K562 (cell line): ENCODE measurements at regions not wholly inside any gene's neighbourhood (a gene's known extent, or its start where the extent isn't known, plus 50 kb on each side); places are given as distances from the start of the nearest gene placed in this dataset.

Source experiments
- BCOR ChIP-seq: fragments of 450-650 bp; IDR thresholded peaks from 2 replicates; pipeline ENCODE4 v1.6.1; 2016
- CTCF ChIP-seq, 3 experiments: IDR thresholded peaks in 2 of 3; conservative IDR thresholded peaks in 1 of 3; 2 replicates each; pipeline ENCODE4 v1.5.1; 2011 to 2012; ENCODE audit warnings: low read length in 3 of 3, mild to moderate bottlenecking in 3 of 3, control low read depth in 2 of 3, improper control_type of control experiment in 1 of 3, inconsistent platforms in 1 of 3, low read depth in 1 of 3, mixed read lengths in 1 of 3, moderate library complexity in 1 of 3; ENCODE audit not compliant: insufficient read depth in 2 of 3
- IRF1 ChIP-seq: sonication (generic); formaldehyde crosslinking; IDR thresholded peaks from 2 replicates; pipeline ENCODE4 v1.8.0; 2022; ENCODE audit warnings: missing genetic modification reagents, mild to moderate bottlenecking, borderline replicate concordance
- IRF2 ChIP-seq: sonication (generic); formaldehyde crosslinking; IDR thresholded peaks from 2 replicates; pipeline ENCODE4 v1.8.1; 2022; ENCODE audit warnings: mild to moderate bottlenecking, missing genetic modification reagents
- KDM1A ChIP-seq, 2 experiments: fragments of 450-650 bp; IDR thresholded peaks; 2 replicates each; pipeline ENCODE4 v1.6.1; 2016; ENCODE audit warnings: mild to moderate bottlenecking in 2 of 2
- RAD21 ChIP-seq, 2 experiments: fragments of 250-450 bp in 1 of 2; fragments of 450-650 bp in 1 of 2; sonication (Bioruptor Pico) in 1 of 2; formaldehyde crosslinking in 1 of 2; IDR thresholded peaks in 1 of 2; conservative IDR thresholded peaks in 1 of 2; 2 replicates each; pipeline versions ENCODE4 v1.4.0 to v1.8.0; 2020 to 2022; ENCODE audit warnings: mild to moderate bottlenecking in 2 of 2, moderate library complexity in 1 of 2
- SAP30 ChIP-seq: fragments of 200-600 bp; sonication (generic); IDR thresholded peaks from 2 replicates; pipeline ENCODE4 v1.6.1; 2012; ENCODE audit warnings: borderline replicate concordance, low read depth, mild to moderate bottlenecking, moderate library complexity, low read length, control low read depth, inconsistent platforms; ENCODE audit not compliant: insufficient read depth, poor library complexity, severe bottlenecking
- SIN3A ChIP-seq, 2 experiments: fragments of 150-350 bp in 1 of 2; IDR thresholded peaks; 2 replicates each; pipeline ENCODE4 v1.6.1; 2011 to 2016; ENCODE audit warnings: borderline replicate concordance in 2 of 2, low read depth in 2 of 2, low read length in 2 of 2, mild to moderate bottlenecking in 2 of 2, moderate library complexity in 2 of 2; ENCODE audit not compliant: control insufficient read depth in 1 of 2
- ZBTB8A ChIP-seq: fragments of 450-650 bp; IDR thresholded peaks from 2 replicates; pipeline ENCODE4 v1.6.1; 2018; ENCODE audit warnings: mild to moderate bottlenecking, moderate library complexity; ENCODE audit not compliant: partially characterized antibody
- TF ChIP-seq, protein P1 (sequence below), 2 experiments: fragments of 450-650 bp; formaldehyde crosslinking in 1 of 2; IDR thresholded peaks; 2 replicates each; pipeline versions ENCODE4 v1.4.0 to v1.6.1; 2014 to 2020; ENCODE audit warnings: mild to moderate bottlenecking in 2 of 2, borderline replicate concordance in 1 of 2, low read depth in 1 of 2

GRCh38 chr10:83834096-83834495, 305.2 kb upstream of the GHITM start:
- no peak for TF ChIP-seq IRF2 (CRISPR knock-in tag)
- no peak for TF ChIP-seq ZBTB8A
- TF ChIP-seq, protein P1, sequence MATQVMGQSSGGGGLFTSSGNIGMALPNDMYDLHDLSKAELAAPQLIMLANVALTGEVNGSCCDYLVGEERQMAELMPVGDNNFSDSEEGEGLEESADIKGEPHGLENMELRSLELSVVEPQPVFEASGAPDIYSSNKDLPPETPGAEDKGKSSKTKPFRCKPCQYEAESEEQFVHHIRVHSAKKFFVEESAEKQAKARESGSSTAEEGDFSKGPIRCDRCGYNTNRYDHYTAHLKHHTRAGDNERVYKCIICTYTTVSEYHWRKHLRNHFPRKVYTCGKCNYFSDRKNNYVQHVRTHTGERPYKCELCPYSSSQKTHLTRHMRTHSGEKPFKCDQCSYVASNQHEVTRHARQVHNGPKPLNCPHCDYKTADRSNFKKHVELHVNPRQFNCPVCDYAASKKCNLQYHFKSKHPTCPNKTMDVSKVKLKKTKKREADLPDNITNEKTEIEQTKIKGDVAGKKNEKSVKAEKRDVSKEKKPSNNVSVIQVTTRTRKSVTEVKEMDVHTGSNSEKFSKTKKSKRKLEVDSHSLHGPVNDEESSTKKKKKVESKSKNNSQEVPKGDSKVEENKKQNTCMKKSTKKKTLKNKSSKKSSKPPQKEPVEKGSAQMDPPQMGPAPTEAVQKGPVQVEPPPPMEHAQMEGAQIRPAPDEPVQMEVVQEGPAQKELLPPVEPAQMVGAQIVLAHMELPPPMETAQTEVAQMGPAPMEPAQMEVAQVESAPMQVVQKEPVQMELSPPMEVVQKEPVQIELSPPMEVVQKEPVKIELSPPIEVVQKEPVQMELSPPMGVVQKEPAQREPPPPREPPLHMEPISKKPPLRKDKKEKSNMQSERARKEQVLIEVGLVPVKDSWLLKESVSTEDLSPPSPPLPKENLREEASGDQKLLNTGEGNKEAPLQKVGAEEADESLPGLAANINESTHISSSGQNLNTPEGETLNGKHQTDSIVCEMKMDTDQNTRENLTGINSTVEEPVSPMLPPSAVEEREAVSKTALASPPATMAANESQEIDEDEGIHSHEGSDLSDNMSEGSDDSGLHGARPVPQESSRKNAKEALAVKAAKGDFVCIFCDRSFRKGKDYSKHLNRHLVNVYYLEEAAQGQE (IDR thresholded peaks at IDR 0.05; ENCODE audit: borderline replicate concordance), result no peak
- TF ChIP-seq, protein P1 (CRISPR knock-in tag; IDR thresholded peaks at IDR 0.05; ENCODE audit: low read depth), result no peak
- TF ChIP-seq BCOR, result no peak
- TF ChIP-seq RAD21 (CRISPR knock-in tag; conservative IDR thresholded peaks at IDR 0.05 in 1 of 2, IDR thresholded peaks at IDR 0.05 in 1 of 2), result no peak
- no peak for TF ChIP-seq CTCF (IDR thresholded peaks at IDR 0.05 in 2 of 3, conservative IDR thresholded peaks at IDR 0.05 in 1 of 3; ENCODE audit: insufficient read depth in 2 of 3, low read depth in 1 of 3, low read length in 3 of 3)
- no peak for TF ChIP-seq KDM1A (IDR thresholded peaks at IDR 0.05)
- TF ChIP-seq SAP30, result no peak
- TF ChIP-seq SIN3A (IDR thresholded peaks at IDR 0.05; ENCODE audit: borderline replicate concordance in 2 of 2, control insufficient read depth in 1 of 2, low read depth in 2 of 2, low read length in 2 of 2), result no peak
- no peak for TF ChIP-seq IRF1 (CRISPR knock-in tag)
